ENCODE measurements at regions not wholly inside any gene's neighbourhood (a gene's known extent, or its start where the extent isn't known, plus 50 kb on each side); places are given as distances from the start of the nearest gene placed in this dataset.

DNA sequence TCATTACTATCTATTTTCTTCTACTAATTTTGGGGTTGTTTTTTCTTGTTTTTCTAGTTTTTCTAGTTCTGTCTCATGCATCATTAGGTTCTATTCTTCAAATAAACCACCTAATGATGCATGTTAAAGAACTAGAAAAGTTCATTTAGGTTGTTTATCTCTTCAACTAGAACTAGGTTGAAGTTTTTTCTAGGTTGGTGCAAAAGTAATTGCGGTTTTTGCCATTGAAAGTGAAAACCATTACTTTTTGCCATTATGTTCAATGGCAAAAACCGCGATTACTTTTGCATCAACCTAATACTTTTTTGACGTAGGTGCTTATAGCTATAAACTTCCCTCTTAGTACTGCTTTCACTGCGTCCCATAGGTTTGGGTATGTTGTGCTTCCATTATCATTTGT is 64.4 kb upstream of the SLC7A3 start:
- Histone ChIP-seq H4K20me1 (ENCODE audit: control insufficient read depth, extremely low read depth, insufficient read depth, low read length) (no peaks in the 10 kb centered on the region), H3K9me1 (ENCODE audit: control insufficient read depth, extremely low read depth, insufficient read depth, low read length) (no peaks in the 10 kb centered on the region), H3K79me2 (ENCODE audit: control insufficient read depth, insufficient read depth, low read length) (no peaks in the 10 kb centered on the region), H3K9me3 (ENCODE audit: control insufficient read depth, low read depth, low read length) (no peaks in the 10 kb centered on the region), H3K36me3 (ENCODE audit: control insufficient read depth in 2 of 2, extremely low read depth in 1 of 2, insufficient read depth in 2 of 2, low read length in 2 of 2) (no peaks in the 10 kb centered on the region), H3K27ac (ENCODE audit: control insufficient read depth, insufficient read depth, low read length) (no peak overlapping the region), H3K4me2 (ENCODE audit: control insufficient read depth, extremely low read depth, insufficient read depth, low read depth, low read length) (no peak overlapping the region), H3K4me1 (ENCODE audit: control insufficient read depth, extremely low read depth, insufficient read depth, low read length) (peaks cover 3% of the 10 kb centered on the region), H3K4me3 (ENCODE audit: control insufficient read depth in 2 of 3, extremely low read depth in 1 of 3, insufficient read depth in 2 of 3, low read depth in 1 of 3, low read length in 3 of 3) (no peak overlapping the region), H3K27me3 (ENCODE audit: control insufficient read depth, extremely low read depth, insufficient read depth, low read length) (no peaks in the 10 kb centered on the region), H3K9ac (ENCODE audit: control insufficient read depth, extremely low read depth, insufficient read depth, low read length) (no peak overlapping the region), H2AFZ (ENCODE audit: control insufficient read depth, low read length) (no peak overlapping the region)
- DNase-seq (ENCODE audit: low read depth, low spot score) (no peak), FAIRE-seq (no peak)
- dilution Hi-C loops (cut with MboI; ENCODE audit: extremely low pct_ligation_motif_present, low sequenced_read_pairs), result no loop called here
- TF ChIP-seq, protein P1, sequence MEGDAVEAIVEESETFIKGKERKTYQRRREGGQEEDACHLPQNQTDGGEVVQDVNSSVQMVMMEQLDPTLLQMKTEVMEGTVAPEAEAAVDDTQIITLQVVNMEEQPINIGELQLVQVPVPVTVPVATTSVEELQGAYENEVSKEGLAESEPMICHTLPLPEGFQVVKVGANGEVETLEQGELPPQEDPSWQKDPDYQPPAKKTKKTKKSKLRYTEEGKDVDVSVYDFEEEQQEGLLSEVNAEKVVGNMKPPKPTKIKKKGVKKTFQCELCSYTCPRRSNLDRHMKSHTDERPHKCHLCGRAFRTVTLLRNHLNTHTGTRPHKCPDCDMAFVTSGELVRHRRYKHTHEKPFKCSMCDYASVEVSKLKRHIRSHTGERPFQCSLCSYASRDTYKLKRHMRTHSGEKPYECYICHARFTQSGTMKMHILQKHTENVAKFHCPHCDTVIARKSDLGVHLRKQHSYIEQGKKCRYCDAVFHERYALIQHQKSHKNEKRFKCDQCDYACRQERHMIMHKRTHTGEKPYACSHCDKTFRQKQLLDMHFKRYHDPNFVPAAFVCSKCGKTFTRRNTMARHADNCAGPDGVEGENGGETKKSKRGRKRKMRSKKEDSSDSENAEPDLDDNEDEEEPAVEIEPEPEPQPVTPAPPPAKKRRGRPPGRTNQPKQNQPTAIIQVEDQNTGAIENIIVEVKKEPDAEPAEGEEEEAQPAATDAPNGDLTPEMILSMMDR (optimal IDR thresholded peaks at IDR 0.05 in 1 of 3, IDR thresholded peaks at IDR 0.05 in 1 of 3, conservative IDR thresholded peaks at IDR 0.05 in 1 of 3; ENCODE audit: extremely low read depth in 1 of 3, insufficient read depth in 2 of 3, low read length in 3 of 3), result no peak
- TF ChIP-seq EZH2 (IDR thresholded peaks at IDR 0.05; ENCODE audit: low read length), result no peak

DNA sequence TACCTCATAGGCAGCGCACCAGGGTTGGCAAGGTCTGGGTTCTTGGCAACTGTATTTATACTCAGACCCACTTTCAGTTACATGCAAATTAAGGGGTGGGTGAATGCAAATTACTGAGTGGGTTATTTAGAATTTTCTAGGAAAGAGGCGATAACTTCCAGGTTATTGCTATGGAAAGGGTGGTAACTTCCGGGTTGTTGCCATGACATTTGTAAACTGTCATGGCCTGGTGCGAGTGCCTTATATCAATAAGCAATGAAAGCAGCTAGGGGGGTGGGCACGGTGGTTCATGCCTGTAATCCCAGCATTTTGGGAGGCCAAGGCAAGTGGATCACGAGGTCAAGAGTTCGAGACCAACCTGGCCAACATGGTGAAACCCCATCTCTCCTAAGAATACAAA is 57.5 kb upstream of the SLC7A3 start:
- DNase-seq (ENCODE audit: low read depth, low spot score) (no peak), FAIRE-seq (no peak)
- H3K9me1 ChIP-seq (ENCODE audit: control insufficient read depth, extremely low read depth, insufficient read depth, low read length), result no peaks in the 10 kb centered on the region
- H2AFZ ChIP-seq (ENCODE audit: control insufficient read depth, low read length), result no peak overlapping the region
- no peaks in the 10 kb centered on the region for H4K20me1 ChIP-seq (ENCODE audit: control insufficient read depth, extremely low read depth, insufficient read depth, low read length)
- no peaks in the 10 kb centered on the region for H3K9me3 ChIP-seq (ENCODE audit: control insufficient read depth, low read depth, low read length)
- H3K4me3 ChIP-seq (ENCODE audit: control insufficient read depth in 2 of 3, extremely low read depth in 1 of 3, insufficient read depth in 2 of 3, low read depth in 1 of 3, low read length in 3 of 3), result no peak overlapping the region
- dilution Hi-C loops (cut with MboI; ENCODE audit: extremely low pct_ligation_motif_present, low sequenced_read_pairs), result no loop called here
- H3K9ac ChIP-seq (ENCODE audit: control insufficient read depth, extremely low read depth, insufficient read depth, low read length), result no peak overlapping the region
- no peaks in the 10 kb centered on the region for H3K4me1 ChIP-seq (ENCODE audit: control insufficient read depth, extremely low read depth, insufficient read depth, low read length)
- TF ChIP-seq, protein P1 (optimal IDR thresholded peaks at IDR 0.05 in 1 of 3, IDR thresholded peaks at IDR 0.05 in 1 of 3, conservative IDR thresholded peaks at IDR 0.05 in 1 of 3; ENCODE audit: extremely low read depth in 1 of 3, insufficient read depth in 2 of 3, low read length in 3 of 3), result no peak
- TF ChIP-seq EZH2 (IDR thresholded peaks at IDR 0.05; ENCODE audit: low read length), result no peak
- no peaks in the 10 kb centered on the region for H3K36me3 ChIP-seq (ENCODE audit: control insufficient read depth in 2 of 2, extremely low read depth in 1 of 2, insufficient read depth in 2 of 2, low read length in 2 of 2)
- H3K79me2 ChIP-seq (ENCODE audit: control insufficient read depth, insufficient read depth, low read length), result no peaks in the 10 kb centered on the region
- no peaks in the 10 kb centered on the region for H3K27me3 ChIP-seq (ENCODE audit: control insufficient read depth, extremely low read depth, insufficient read depth, low read length)
- H3K27ac ChIP-seq (ENCODE audit: control insufficient read depth, insufficient read depth, low read length), result no peak overlapping the region
- H3K4me2 ChIP-seq (ENCODE audit: control insufficient read depth, extremely low read depth, insufficient read depth, low read depth, low read length), result no peak overlapping the region
